ENCODE measurements at regions not wholly inside any gene's neighbourhood (a gene's known extent, or its start where the extent isn't known, plus 50 kb on each side); places are given as distances from the start of the nearest gene placed in this dataset.

DNA sequence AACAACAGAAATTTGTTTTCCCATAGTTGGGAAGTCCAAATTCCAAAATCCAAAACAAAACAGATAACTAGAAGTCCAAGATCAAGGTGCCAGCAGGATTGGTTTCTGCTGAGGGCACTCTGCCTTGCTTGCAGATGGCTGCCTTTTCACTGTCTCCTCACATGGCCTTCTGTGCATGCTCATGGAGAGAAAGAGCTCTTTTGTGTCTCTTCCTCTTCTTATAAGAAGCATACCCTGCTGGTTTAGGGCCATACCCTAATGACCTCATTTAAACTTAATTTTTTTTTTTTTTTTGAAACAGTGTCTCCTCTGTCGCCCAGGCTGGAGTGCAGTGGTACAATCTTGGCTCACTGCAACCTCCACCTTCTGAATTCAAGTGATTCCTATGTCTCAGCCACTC is 1974.1 kb upstream of the PCDH20 start:
- no peak overlapping the region for H2AFZ ChIP-seq (replicated peaks; ENCODE audit: low read length, poor library complexity)
- ATAC-seq (ENCODE audit: low read depth) (no peak), DNase-seq (no peak)
- H3K4me2 ChIP-seq (ENCODE audit: low read depth, low read length): no peak overlapping the region
- no peaks in the 10 kb centered on the region for H3K9me3 ChIP-seq (ENCODE audit: control insufficient read depth, insufficient read depth, low read length)
- ChIA-PET CTCF (interaction anchor here (0.6 kb wide), 1 partner anchor 819 kb away, joined by 4 read pairs; no protein-coding TSS in a partner anchor), POLR2A (ENCODE audit: unreplicated experiment) (no interaction called here)
- no TSS peak for BruUV-seq (replicated peaks)
- no peak overlapping the region for H2BK5ac ChIP-seq (ENCODE audit: low read depth, low read length, poor library complexity, severe bottlenecking)
- WGBS, 2 experiments (ENCODE audit: extremely low coverage in 2 of 2, insufficient read length in 1 of 2): no CpG with 5 or more reads among the region's 1 CpG
- H3K56ac ChIP-seq (ENCODE audit: extremely low read depth, insufficient read depth, low read length): no peak overlapping the region
- H3K79me1 ChIP-seq (ENCODE audit: low read depth in 1 of 2, low read length in 2 of 2): no peaks in the 10 kb centered on the region
- in situ Hi-C loops (cut with MboI; ENCODE audit: low sequenced_read_pairs): no loop called here
- no peak overlapping the region for H3K9ac ChIP-seq (ENCODE audit: low read depth, low read length)
- no peak overlapping the region for H2AK9ac ChIP-seq (replicated peaks; ENCODE audit: low read depth, low read length, poor library complexity)
- no peak overlapping the region for H3K23ac ChIP-seq (ENCODE audit: low read depth, low read length)
- H2BK15ac ChIP-seq (ENCODE audit: low read depth, low read length): no peak overlapping the region
- no peaks in the 10 kb centered on the region for H3K4me1 ChIP-seq (ENCODE audit: control insufficient read depth, insufficient read depth, low read length)
- H2BK120ac ChIP-seq (ENCODE audit: low read depth, low read length): no peak overlapping the region
- no peak overlapping the region for H3K4ac ChIP-seq (ENCODE audit: low read depth, low read length)
- no peak overlapping the region for H4K91ac ChIP-seq (ENCODE audit: insufficient read depth, low read depth, low read length)
- H2AK5ac ChIP-seq (ENCODE audit: low read depth, low read length): no peak overlapping the region
- no peak overlapping the region for H2BK20ac ChIP-seq (ENCODE audit: low read depth, low read length)
- no peaks in the 10 kb centered on the region for H3K9me1 ChIP-seq (ENCODE audit: insufficient read depth, low read length)
- H3K18ac ChIP-seq (ENCODE audit: low read depth, low read length): no peak overlapping the region
- no peak overlapping the region for H4K5ac ChIP-seq (ENCODE audit: low read depth, low read length)
- no peaks in the 10 kb centered on the region for H4K20me1 ChIP-seq (ENCODE audit: insufficient read depth, low read length)
- no peaks in the 10 kb centered on the region for H3K36me3 ChIP-seq (ENCODE audit: control insufficient read depth, insufficient read depth, low read length)
- no peak for TF ChIP-seq MAFK (IDR thresholded peaks at IDR 0.05; ENCODE audit: low read depth, low read length)
- TF ChIP-seq SMC3 (IDR thresholded peaks at IDR 0.05; ENCODE audit: low read depth, low read length): no peak
- TF ChIP-seq CEBPB (IDR thresholded peaks at IDR 0.05; ENCODE audit: low read depth, low read length): no peak
- no peak for TF ChIP-seq POLR2A (IDR thresholded peaks at IDR 0.05; ENCODE audit: low read depth, low read length)
- TF ChIP-seq ELK1 (IDR thresholded peaks at IDR 0.05; ENCODE audit: borderline replicate concordance, low read depth, low read length): no peak
- no peak for TF ChIP-seq FOS (IDR thresholded peaks at IDR 0.05; ENCODE audit: low read depth, low read length)
- TF ChIP-seq RCOR1 (IDR thresholded peaks at IDR 0.05; ENCODE audit: insufficient replicate concordance, low read length): no peak
- TF ChIP-seq, protein P1, sequence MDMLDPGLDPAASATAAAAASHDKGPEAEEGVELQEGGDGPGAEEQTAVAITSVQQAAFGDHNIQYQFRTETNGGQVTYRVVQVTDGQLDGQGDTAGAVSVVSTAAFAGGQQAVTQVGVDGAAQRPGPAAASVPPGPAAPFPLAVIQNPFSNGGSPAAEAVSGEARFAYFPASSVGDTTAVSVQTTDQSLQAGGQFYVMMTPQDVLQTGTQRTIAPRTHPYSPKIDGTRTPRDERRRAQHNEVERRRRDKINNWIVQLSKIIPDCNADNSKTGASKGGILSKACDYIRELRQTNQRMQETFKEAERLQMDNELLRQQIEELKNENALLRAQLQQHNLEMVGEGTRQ (IDR thresholded peaks at IDR 0.05; ENCODE audit: low read depth, low read length): no peak
- TF ChIP-seq RFX5 (IDR thresholded peaks at IDR 0.05; ENCODE audit: low read depth, low read length): no peak
- no peak for TF ChIP-seq MAZ (IDR thresholded peaks at IDR 0.05; ENCODE audit: borderline replicate concordance, low read depth, low read length)
- TF ChIP-seq CHD1 (IDR thresholded peaks at IDR 0.05; ENCODE audit: low read depth, low read length): no peak
- TF ChIP-seq BHLHE40 (IDR thresholded peaks at IDR 0.05; ENCODE audit: low read depth, low read length): no peak
- TF ChIP-seq RAD21 (IDR thresholded peaks at IDR 0.05; ENCODE audit: low read length): no peak
- H3K27me3 ChIP-seq (ENCODE audit: control insufficient read depth, insufficient read depth, low read length): no peaks in the 10 kb centered on the region
- no peak overlapping the region for H3K4me3 ChIP-seq (ENCODE audit: insufficient read depth, low read depth, low read length)
- dilution Hi-C loops (cut with HindIII; ENCODE audit: low sequenced_read_pairs, unreplicated experiment): no loop called here
- H3K14ac ChIP-seq (replicated peaks; ENCODE audit: low read depth, low read length): no peak overlapping the region
- intact Hi-C loops (cut with micrococcal nuclease): no loop called here
- H3K27ac ChIP-seq (ENCODE audit: insufficient read depth, low read length): no peak overlapping the region
- H4K8ac ChIP-seq (ENCODE audit: low read depth in 2 of 2, low read length in 2 of 2): no peak overlapping the region
